Activated CD8-positive, alpha-beta memory T cell treated with anti-CD3 and anti-CD28 coated beads for 36 hours (primary cell): ENCODE measurements at regions not wholly inside any gene's neighbourhood (a gene's known extent, or its start where the extent isn't known, plus 50 kb on each side); places are given as distances from the start of the nearest gene placed in this dataset.
"Not testable (repeated sequence)": the region's sequence is repeated elsewhere in the genome, so short reads cannot be mapped to it uniquely, and the experiment has no call there.

Source experiments
- CTCF ChIA-PET: fragments of 350-600 bp; sonication (Branson Sonifier 250); formaldehyde crosslinking; loops from one replicate; lab custom pipeline; 2021; ENCODE audit warnings: antibody characterized with exemption; lab: Charles Lee
- POLR2A ChIA-PET: fragments of 350-600 bp; sonication (Branson Sonifier 250); formaldehyde crosslinking; loops from one replicate; lab custom pipeline; 2021; ENCODE audit warnings: antibody characterized with exemption; lab: Charles Lee

DNA sequence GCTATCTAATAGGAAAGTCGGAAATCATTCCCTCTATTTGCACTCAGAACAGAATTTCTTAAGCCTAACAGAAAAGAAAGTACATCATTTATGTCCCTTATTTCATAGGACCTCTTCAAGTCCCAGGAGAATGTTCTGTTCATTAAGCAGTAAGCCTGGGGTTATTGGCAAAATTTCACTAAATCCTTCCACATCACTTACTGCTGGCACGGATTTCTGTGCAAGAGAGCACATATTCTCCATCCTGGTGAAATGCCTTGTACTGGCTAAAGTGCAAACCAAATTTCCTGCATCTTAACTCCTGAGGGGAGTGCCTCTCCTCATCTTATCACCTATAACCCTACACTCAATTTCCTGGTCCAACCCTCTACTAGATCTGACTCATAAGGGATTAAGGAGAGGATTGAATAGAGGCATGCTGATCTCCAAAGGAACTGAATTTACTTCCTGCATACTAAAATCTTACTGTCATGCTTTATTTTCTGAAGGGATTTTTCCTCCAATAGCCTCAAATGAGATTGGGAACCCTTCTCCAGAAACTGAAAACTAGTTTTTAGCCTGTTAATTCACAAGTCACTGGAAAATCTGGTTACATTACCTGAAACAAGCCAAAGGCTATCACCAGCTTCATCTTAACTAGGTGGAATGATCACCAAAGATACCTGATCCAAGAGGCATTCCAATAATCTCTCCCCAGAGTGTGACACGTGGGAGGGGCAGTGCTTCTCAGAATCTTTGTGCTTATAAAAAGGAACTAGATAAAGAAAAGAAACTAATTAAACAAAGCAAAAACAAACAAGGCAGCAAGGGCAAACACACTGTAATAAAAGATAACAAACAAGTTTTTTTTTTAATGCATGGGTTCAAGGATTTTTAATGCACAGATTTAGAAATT is 311.1 kb downstream of the NR4A2 start:
- CTCF ChIA-PET = no interaction called here
- POLR2A ChIA-PET = no interaction called here

GRCh38 chr2:156019341-156019740 is 313.2 kb downstream of the NR4A2 start:
- CTCF ChIA-PET = no interaction called here
- POLR2A ChIA-PET = no interaction called here

GRCh38 chr2:156017341-156017885 is 315.1 kb downstream of the NR4A2 start:
- CTCF ChIA-PET = no interaction called here
- POLR2A ChIA-PET = no interaction called here

GRCh38 chr2:156009293-156009692 is 323.2 kb downstream of the NR4A2 start:
- ChIA-PET POLR2A (no interaction called here), CTCF (no interaction called here)

GRCh38 chr2:156006721-156007618 is 325.6 kb downstream of the NR4A2 start:
- ChIA-PET CTCF (no interaction called here), POLR2A (no interaction called here)

DNA sequence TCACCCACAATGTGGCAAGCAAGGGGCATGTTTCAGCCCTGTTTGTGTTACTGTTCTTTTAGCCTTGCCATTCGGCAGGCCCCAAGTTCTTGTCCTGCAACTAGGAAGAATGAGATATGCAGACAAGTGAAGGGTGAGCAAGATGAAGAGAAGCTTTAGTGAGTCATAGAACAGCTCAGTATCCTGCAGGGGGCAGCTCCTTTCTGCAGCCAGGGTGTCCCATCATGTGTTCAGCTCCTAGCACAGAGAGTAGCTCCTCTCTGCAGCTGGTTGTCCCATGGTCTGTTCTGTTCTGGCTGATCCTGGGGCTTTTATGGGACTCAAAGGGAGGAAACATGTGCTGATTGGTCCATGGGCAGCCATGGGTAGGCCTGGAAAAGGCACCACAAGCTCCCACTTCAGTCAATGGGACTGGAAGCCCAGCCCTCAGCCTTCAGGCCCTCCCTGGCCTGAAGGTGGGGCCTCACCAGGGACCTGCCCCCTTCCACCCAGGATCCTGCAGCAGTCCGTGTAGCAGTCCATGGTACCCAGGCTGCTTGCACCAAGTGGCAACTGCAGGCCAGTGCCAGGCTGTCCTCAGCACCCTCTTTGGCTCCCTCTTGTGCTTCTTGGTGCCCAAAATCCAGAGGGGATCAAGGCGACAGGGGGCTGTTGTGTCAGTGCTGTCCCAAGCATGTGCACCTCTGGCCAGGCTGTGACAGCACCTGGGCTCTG is 326.4 kb downstream of the NR4A2 start:
- CTCF ChIA-PET = no interaction called here

GRCh38 chr2:156005531-156005930 is 327.0 kb downstream of the NR4A2 start:
- ChIA-PET CTCF (no interaction called here), POLR2A (no interaction called here)

More for the DNA sequence above, 326.4 kb downstream of the NR4A2 start:
- POLR2A ChIA-PET = no interaction called here

- ChIA-PET POLR2A (no interaction called here), CTCF (no interaction called here)
Measured at GRCh38 chr2:156004459-156004858, 328.1 kb downstream of the NR4A2 start.

DNA sequence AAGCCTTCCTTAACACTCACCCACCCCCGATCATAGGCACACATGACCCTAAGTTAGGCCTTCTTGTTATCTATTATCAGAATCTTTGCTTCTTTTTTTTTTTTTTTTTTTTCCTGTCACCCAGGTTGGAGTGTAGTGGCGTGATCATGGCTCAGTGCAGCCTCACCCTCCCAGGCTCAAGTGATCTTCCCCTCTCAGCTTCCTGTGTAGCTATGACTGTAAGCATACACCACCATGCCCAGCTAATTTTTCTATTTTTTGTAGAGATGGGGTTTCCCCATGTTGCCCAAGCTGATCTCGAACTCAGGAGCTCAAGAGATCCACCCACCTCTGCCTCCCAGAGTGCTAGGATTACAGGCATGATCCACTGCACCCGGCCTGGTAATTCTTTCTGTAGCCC is 328.7 kb downstream of the NR4A2 start:
- CTCF ChIA-PET = no interaction called here

DNA sequence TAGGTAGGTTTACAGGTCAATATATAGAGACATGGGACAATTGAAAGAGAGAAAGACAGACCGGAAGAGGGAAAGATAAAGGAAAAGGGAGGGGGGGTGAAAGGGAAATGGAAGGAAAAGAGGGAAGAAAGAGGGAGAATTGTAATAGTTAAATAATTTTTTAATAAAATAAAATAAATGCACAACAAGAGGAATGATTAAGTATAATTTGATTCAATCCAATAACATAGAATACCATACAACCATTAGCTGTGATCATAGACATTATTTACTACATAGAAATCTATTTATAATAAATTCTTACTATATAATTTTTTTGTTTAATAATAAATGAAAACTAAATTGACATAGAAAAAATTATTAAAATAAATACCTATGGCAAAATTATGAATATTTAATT is 330.7 kb downstream of the NR4A2 start:
- ChIA-PET POLR2A (no interaction called here), CTCF (interaction anchor here (0.7 kb wide), 1 partner anchor 24 kb away, joined by 4 read pairs; no protein-coding TSS in a partner anchor)

More for the DNA sequence above, 328.7 kb downstream of the NR4A2 start:
- POLR2A ChIA-PET = no interaction called here

DNA sequence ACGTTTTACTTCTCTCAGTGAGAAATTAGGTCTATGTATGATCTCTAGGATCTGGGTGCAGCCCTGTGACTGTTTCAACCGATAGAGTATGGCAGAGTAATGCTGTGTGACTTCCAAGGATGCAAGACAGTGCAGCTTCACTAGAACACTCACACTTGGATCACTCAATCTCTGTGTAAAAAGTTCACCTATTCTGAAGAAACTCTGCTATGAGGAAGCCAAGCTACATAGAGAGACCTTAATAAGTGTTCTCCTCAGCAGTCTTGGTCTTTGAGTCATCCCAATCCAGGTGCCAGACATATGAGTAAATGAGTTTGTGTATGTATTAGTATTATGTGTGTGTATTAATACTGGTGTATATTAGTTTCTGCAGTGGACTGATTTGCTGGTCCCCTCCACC is 335.0 kb downstream of the NR4A2 start:
- CTCF ChIA-PET = no interaction called here
- POLR2A ChIA-PET = no interaction called here

DNA sequence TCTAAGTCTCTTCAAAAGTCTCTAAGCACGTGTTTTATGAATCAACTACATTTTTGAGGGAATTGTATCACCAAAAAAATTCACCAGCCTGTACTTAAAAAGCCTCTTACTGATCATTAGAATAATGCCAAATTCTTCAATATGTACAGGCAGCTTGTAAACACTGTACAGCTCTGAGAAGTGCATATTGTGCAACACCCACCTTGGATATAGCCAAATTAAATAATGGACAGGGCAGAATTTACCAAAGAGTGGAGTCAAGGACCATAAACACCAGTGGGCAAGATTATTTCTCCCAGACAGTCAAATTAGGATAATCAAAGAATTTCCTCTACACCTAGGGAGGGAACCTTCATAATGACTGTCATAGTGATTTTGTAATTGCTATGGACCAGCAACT is 338.2 kb downstream of the NR4A2 start:
- CTCF ChIA-PET = no interaction called here
- POLR2A ChIA-PET = no interaction called here

DNA sequence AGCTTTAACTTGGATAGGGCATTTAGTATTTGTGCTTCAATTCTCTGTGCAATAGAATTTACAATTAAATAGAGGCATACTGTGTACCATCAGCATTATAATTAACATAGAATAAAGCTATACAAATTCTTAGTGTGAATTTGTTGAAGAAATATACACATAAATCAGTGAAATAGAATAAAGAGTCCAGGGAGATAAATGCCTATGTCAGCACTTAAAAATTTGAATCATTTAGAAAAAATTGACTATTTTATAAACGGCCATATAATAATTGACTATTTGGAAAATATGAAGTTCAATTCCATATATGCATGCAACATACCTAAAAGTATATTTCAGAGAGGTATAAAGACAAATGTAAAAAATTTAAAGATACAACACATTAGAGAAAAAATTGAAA is 348.7 kb downstream of the NR4A2 start:
- ChIA-PET CTCF (no interaction called here), POLR2A (no interaction called here)

DNA sequence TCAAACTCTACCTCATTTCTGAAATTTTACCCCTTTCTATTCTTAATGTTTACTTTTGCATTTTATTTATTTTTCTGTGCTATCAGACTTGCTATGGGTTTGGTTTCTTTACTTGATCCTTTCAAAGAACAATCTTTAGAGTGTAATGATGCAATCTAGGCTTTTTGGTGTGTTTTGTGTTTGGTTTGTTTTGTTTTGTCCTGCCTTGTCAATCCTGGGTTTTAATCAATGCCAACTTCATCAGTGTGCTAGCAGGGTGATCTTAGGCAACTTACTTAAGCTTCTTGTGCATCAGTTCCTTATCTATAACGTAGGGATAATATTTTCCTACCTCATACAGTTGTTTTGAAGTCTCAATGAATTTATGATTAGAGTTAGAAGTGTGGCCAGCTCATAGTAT is 350.4 kb downstream of the NR4A2 start:
- ChIA-PET CTCF (interaction anchor here (0.6 kb wide), 1 partner anchor 213 kb away, joined by 6 read pairs; no protein-coding TSS in a partner anchor), POLR2A (no interaction called here)

GRCh38 chr2:155980941-155981560 is 351.5 kb downstream of the NR4A2 start:
- CTCF ChIA-PET = no interaction called here
- POLR2A ChIA-PET = no interaction called here

DNA sequence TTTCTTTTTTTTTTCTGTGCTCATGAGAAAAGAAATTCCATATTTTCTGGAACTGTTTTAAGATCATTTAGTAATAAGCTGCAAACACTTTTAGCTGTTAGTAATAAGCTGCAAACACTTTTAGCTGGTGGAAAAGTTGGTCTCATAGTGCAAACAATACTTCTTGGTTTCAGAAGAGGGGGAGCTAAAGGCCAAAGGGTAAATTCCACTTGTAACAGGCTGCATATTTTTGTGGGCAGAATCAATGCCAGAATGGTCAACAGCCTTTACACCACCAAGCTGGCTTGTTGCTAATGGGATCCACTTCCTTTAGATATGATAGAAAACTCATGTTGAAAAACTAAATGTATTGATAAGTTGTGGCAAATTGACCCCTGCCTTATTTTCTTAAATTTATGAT is 356.8 kb downstream of the NR4A2 start:
- POLR2A ChIA-PET = no interaction called here
- CTCF ChIA-PET = no interaction called here

- POLR2A ChIA-PET = no interaction called here
- CTCF ChIA-PET = no interaction called here
Measured at GRCh38 chr2:155972916-155973315, 359.6 kb downstream of the NR4A2 start.

GRCh38 chr2:155966064-155966471 is 366.5 kb downstream of the NR4A2 start:
- CTCF ChIA-PET, POLR2A ChIA-PET: not testable (repeated sequence)

DNA sequence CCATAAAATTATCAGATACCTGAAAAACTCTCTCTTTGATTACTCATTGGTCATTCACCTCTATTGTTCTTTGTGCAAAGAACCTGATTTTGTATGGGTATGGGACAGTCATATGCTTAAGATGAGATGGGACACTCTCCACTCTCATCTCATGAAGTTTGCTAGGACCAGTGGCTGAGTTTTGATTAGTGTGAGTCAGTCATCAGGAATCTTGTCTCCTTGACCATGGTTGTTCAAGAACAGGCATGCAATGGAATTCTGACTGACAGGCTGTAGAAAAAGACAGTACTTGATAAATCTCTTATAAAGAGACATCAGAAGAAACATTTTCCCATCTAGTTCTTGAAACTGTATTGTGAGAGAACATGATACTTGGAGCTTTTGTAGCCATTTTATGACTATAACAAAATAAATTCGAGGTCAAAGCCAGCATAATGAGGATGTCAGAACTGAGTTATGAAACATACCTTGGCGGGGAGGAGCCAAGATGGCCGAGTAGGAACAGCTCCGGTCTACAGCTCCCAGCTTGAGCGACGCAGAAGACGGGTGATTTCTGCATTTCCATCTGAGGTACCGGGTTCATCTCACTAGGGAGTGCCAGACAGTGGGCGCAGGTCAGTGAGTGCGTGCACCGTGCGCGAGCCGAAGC is 367.0 kb downstream of the NR4A2 start:
- POLR2A ChIA-PET = no interaction called here
- CTCF ChIA-PET = no interaction called here
